HEK293T (cell line): ENCODE measurements at regions not wholly inside any gene's neighbourhood (a gene's known extent, or its start where the extent isn't known, plus 50 kb on each side); places are given as distances from the start of the nearest gene placed in this dataset.

Experiments
- CTCF ChIA-PET: fragments of 350-600 bp; formaldehyde crosslinking; extraction: SDS; loops from one replicate; lab custom pipeline; 2021; ENCODE audit warnings: antibody characterized with exemption, inconsistent platforms; lab: Yijun Ruan, JAX
- POLR2A ChIA-PET: fragments of 350-600 bp; formaldehyde crosslinking; extraction: SDS; loops from one replicate; lab custom pipeline; 2020; ENCODE audit warnings: antibody characterized with exemption, inconsistent platforms; lab: Yijun Ruan, JAX
- DNase-seq: peaks from one replicate; pipeline ENCODE4 v3.0.0; 2012; ENCODE audit warnings: mixed read lengths; ENCODE audit errors: extremely low spot score
- ARNT ChIP-seq: fragments of 450-650 bp; IDR thresholded peaks from 2 replicates; pipeline ENCODE4 v1.6.1; 2017; ENCODE audit warnings: mild to moderate bottlenecking
- BHLHE40 ChIP-seq: fragments of 450-650 bp; IDR thresholded peaks from 2 replicates; pipeline ENCODE4 v1.6.1; 2016; ENCODE audit warnings: mild to moderate bottlenecking, moderate library complexity, borderline replicate concordance
- CTBP1 ChIP-seq: fragments of 450-650 bp; IDR thresholded peaks from 2 replicates; pipeline ENCODE4 v1.6.1; 2016; ENCODE audit warnings: borderline replicate concordance
- ELF4 ChIP-seq: fragments of 450-650 bp; IDR thresholded peaks from 2 replicates; pipeline ENCODE4 v1.6.1; 2017; ENCODE audit warnings: antibody characterized with exemption
- FOXA1 ChIP-seq: fragments of 450-650 bp; IDR thresholded peaks from 2 replicates; pipeline ENCODE4 v1.6.1; 2016; ENCODE audit warnings: mild to moderate bottlenecking
- FOXK2 ChIP-seq: fragments of 450-650 bp; IDR thresholded peaks from 2 replicates; pipeline ENCODE4 v1.6.1; 2016; ENCODE audit warnings: mild to moderate bottlenecking
- FOXM1 ChIP-seq: fragments of 450-650 bp; IDR thresholded peaks from 2 replicates; pipeline ENCODE4 v1.6.1; 2017; ENCODE audit warnings: mild to moderate bottlenecking, borderline replicate concordance
- HDGF ChIP-seq: fragments of 450-650 bp; IDR thresholded peaks from 2 replicates; pipeline ENCODE4 v1.6.1; 2017; ENCODE audit warnings: antibody characterized with exemption, borderline replicate concordance
- L3MBTL2 ChIP-seq: fragments of 450-650 bp; conservative IDR thresholded peaks from 2 replicates; pipeline ENCODE4 v1.6.1; 2016; ENCODE audit warnings: mild to moderate bottlenecking
- LEF1 ChIP-seq: fragments of 450-650 bp; IDR thresholded peaks from 2 replicates; pipeline ENCODE4 v1.6.1; 2017; ENCODE audit warnings: mild to moderate bottlenecking, borderline replicate concordance
- NFRKB ChIP-seq: fragments of 450-650 bp; IDR thresholded peaks from 2 replicates; pipeline ENCODE4 v1.6.1; 2016; ENCODE audit warnings: mild to moderate bottlenecking, moderate library complexity
- SP1 ChIP-seq: fragments of 450-650 bp; IDR thresholded peaks from 2 replicates; pipeline ENCODE4 v1.6.1; 2017
- SUZ12 ChIP-seq: fragments of 450-650 bp; IDR thresholded peaks from 2 replicates; pipeline ENCODE4 v1.6.1; 2016; ENCODE audit warnings: mild to moderate bottlenecking
- TARDBP ChIP-seq: fragments of 450-650 bp; IDR thresholded peaks from 2 replicates; pipeline ENCODE4 v1.6.1; 2016
- ZNF384 ChIP-seq: fragments of 450-650 bp; IDR thresholded peaks from 2 replicates; pipeline ENCODE4 v1.6.1; 2016
- TF ChIP-seq, protein P1 (sequence below): fragments of 450-650 bp; IDR thresholded peaks from 2 replicates; pipeline ENCODE4 v1.6.1; 2016

DNA sequence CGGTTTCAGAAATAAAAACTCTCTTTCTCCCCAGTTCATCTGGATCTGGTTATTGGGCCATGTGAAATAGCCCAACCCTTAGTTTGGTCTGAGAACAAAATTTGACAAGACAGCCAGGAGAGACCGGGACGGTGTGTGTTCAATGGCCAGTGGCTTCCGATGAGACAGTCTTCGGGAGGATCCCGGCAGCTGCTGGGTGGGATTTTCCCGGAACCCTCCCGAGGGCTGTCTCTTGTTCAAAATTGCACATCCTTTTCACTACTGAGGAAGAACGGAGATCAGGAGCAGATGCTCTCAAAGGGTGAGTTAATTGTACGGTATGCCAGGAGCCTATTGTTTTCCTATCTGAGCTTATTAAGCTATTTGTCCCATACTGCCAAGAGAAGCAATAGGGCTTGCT lies 166.5 kb downstream of the PRR32 start:
- ChIA-PET POLR2A (no interaction called here), CTCF (no interaction called here)
- no peak for DNase-seq
- TF ChIP-seq SUZ12: no peak
- no peak for TF ChIP-seq ELF4
- TF ChIP-seq NFRKB: no peak
- no peak for TF ChIP-seq FOXA1
- TF ChIP-seq FOXK2: no peak
- no peak for TF ChIP-seq CTBP1
- no peak for TF ChIP-seq HDGF
- no peak for TF ChIP-seq ARNT

- TF ChIP-seq SUZ12 (no peak), BHLHE40 (no peak), SP1 (no peak), FOXM1 (no peak), HDGF (no peak), NFRKB (no peak), LEF1 (no peak), ELF4 (no peak), FOXK2 (no peak), ZNF384 (no peak), ARNT (no peak), FOXA1 (no peak), L3MBTL2 (no peak), CTBP1 (no peak), TARDBP (no peak)
- TF ChIP-seq, protein P1, sequence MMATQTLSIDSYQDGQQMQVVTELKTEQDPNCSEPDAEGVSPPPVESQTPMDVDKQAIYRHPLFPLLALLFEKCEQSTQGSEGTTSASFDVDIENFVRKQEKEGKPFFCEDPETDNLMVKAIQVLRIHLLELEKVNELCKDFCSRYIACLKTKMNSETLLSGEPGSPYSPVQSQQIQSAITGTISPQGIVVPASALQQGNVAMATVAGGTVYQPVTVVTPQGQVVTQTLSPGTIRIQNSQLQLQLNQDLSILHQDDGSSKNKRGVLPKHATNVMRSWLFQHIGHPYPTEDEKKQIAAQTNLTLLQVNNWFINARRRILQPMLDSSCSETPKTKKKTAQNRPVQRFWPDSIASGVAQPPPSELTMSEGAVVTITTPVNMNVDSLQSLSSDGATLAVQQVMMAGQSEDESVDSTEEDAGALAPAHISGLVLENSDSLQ: no peak
- ChIA-PET POLR2A (no interaction called here), CTCF (no interaction called here)
- DNase-seq: no peak
Measured at GRCh38 chrX:126994032-126994600, 174.6 kb downstream of the PRR32 start.

GRCh38 chrX:127011629-127012028 lies 192.1 kb downstream of the PRR32 start:
- POLR2A ChIA-PET: no interaction called here
- no peak for DNase-seq

GRCh38 chrX:127025013-127025412 lies 205.5 kb downstream of the PRR32 start:
- DNase-seq: no peak
- ChIA-PET POLR2A (no interaction called here), CTCF (no interaction called here)
- TF ChIP-seq, protein P1: no peak
- no peak for TF ChIP-seq SP1
- no peak for TF ChIP-seq CTBP1
- no peak for TF ChIP-seq TARDBP
- no peak for TF ChIP-seq L3MBTL2
- TF ChIP-seq LEF1: no peak
- no peak for TF ChIP-seq NFRKB
- no peak for TF ChIP-seq SUZ12
- TF ChIP-seq FOXM1: no peak
- TF ChIP-seq ELF4: no peak
- TF ChIP-seq ZNF384: no peak
- TF ChIP-seq HDGF: no peak
- no peak for TF ChIP-seq FOXA1
- TF ChIP-seq ARNT: no peak

More at GRCh38 chrX:127011629-127012028, 192.1 kb downstream of the PRR32 start:
- TF ChIP-seq L3MBTL2: no peak
- no peak for TF ChIP-seq BHLHE40
- no peak for TF ChIP-seq TARDBP
- no peak for TF ChIP-seq FOXA1
- no peak for TF ChIP-seq FOXM1
- no peak for TF ChIP-seq FOXK2
- TF ChIP-seq SUZ12: no peak
- TF ChIP-seq HDGF: no peak
- TF ChIP-seq SP1: no peak
- TF ChIP-seq, protein P1: no peak
- no peak for TF ChIP-seq ARNT
- no peak for TF ChIP-seq LEF1
- CTCF ChIA-PET: no interaction called here

DNA sequence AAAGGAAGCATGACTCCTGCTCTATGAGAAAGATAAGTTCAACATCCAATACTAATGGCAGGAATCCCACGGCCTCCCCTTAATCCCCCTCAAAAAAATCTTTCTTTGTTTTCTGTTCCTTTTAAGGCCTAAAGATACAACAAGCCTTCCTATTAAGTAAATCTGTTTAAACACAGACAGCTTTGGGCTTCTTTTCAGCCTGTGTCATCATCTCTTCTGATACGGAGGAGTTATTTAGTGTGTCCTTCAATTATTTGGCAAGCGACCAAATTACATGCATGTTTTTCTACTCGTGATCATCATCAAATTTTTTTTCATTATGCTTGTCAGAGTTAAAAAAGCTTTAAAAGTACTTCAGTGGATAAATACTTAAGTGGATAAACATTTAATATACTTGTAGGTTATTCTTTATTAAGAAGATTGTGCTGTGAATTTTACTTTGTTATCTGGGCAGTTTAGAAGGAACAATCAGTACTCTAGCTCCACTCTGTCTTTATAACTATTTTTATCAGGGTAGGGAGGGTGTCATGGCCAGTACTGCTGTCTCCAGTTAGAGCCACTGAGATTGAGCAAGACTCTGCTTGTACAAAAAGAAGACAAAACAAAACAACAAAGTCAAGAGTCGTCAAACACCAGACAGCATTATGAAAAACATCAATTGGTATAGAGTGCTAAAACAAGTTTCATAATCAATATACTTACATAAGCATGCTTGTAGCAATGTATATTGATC lies 210.7 kb downstream of the PRR32 start:
- TF ChIP-seq ZNF384 (no peak), NFRKB (no peak), BHLHE40 (no peak), SP1 (no peak), ARNT (no peak), ELF4 (no peak), LEF1 (no peak), FOXA1 (no peak), L3MBTL2 (no peak), FOXM1 (no peak)
- TF ChIP-seq, protein P1: no peak
- no peak for DNase-seq

More for the DNA sequence above, 210.7 kb downstream of the PRR32 start:
- ChIA-PET POLR2A (no interaction called here), CTCF (no interaction called here)
